ENCODE measurements at regions not wholly inside any gene's neighbourhood (a gene's known extent, or its start where the extent isn't known, plus 50 kb on each side); places are given as distances from the start of the nearest gene placed in this dataset.

DNA sequence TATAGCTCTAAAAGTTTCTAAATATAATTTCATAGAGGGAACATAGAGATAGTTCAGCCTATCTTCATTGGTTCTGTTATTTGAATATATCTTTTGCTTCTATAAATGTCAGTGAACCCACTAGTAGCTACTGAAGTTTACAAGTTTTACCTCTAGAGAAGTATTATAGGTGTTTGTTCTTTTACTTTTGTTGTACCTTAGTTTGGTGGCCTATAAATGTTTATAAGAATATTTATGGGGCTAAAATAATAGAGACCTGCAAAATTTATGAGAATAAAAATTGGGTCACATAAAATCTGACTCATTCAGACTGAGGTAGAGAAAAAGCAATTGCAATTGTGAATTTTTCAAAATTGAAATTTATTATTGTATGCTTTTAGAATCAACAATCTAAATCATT, 162.6 kb downstream of the SERPINI1 start:
- TF ChIP-seq, protein P1, sequence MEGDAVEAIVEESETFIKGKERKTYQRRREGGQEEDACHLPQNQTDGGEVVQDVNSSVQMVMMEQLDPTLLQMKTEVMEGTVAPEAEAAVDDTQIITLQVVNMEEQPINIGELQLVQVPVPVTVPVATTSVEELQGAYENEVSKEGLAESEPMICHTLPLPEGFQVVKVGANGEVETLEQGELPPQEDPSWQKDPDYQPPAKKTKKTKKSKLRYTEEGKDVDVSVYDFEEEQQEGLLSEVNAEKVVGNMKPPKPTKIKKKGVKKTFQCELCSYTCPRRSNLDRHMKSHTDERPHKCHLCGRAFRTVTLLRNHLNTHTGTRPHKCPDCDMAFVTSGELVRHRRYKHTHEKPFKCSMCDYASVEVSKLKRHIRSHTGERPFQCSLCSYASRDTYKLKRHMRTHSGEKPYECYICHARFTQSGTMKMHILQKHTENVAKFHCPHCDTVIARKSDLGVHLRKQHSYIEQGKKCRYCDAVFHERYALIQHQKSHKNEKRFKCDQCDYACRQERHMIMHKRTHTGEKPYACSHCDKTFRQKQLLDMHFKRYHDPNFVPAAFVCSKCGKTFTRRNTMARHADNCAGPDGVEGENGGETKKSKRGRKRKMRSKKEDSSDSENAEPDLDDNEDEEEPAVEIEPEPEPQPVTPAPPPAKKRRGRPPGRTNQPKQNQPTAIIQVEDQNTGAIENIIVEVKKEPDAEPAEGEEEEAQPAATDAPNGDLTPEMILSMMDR (IDR thresholded peaks at IDR 0.05; ENCODE audit: low read depth, low read length): no peak
- TF ChIP-seq POLR2A (IDR thresholded peaks at IDR 0.05; ENCODE audit: extremely low read depth, insufficient read length): no peak
- TF ChIP-seq, protein P2, sequence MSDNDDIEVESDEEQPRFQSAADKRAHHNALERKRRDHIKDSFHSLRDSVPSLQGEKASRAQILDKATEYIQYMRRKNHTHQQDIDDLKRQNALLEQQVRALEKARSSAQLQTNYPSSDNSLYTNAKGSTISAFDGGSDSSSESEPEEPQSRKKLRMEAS (IDR thresholded peaks at IDR 0.05; ENCODE audit: low read depth, low read length): no peak

All from NB4 (cell line).